CD4-positive, alpha-beta T cell treated with Interleukin-15 for 1 hour (primary cell): ENCODE measurements at regions not wholly inside any gene's neighbourhood (a gene's known extent, or its start where the extent isn't known, plus 50 kb on each side); places are given as distances from the start of the nearest gene placed in this dataset.

Source experiments
- DNase-seq: peaks from one replicate; pipeline ENCODE4 v3.0.0-alpha.2; 2020

GRCh38 chr20:2237059-2237458 is 58.7 kb upstream of the TGM3 start:
- DNase-seq = no peak

- no peak for DNase-seq
These were observed 57.2 kb upstream of the TGM3 start for GRCh38 chr20:2238601-2239000.

GRCh38 chr20:2240835-2241234 is 55.0 kb upstream of the TGM3 start:
- no peak for DNase-seq

GRCh38 chr20:2242678-2243077 is 53.1 kb upstream of the TGM3 start:
- DNase-seq = no peak

GRCh38 chr20:2244523-2244922 is 51.3 kb upstream of the TGM3 start:
- DNase-seq = no peak

- DNase-seq = no peak
These were observed 50.8 kb upstream of the TGM3 start for GRCh38 chr20:2244993-2245392.

GRCh38 chr20:2245637-2246036 is 50.2 kb upstream of the TGM3 start:
- no peak for DNase-seq
